Thoracic aorta (tissue), 2 donors: ENCODE measurements at regions not wholly inside any gene's neighbourhood (a gene's known extent, or its start where the extent isn't known, plus 50 kb on each side); places are given as distances from the start of the nearest gene placed in this dataset.

Source experiments
- ATAC-seq: fragments of 150-250 bp; one replicate; pipeline ENCODE4 v1.8.0; 2017; ENCODE audit warnings: low read depth; ENCODE audit not compliant: insufficient number of reproducible peaks, low FRiP score
- DNase-seq: peaks from one replicate; pipeline ENCODE4 v3.0.0-alpha.2; 2020; ENCODE audit warnings: low spot score
- H3K27ac ChIP-seq, 2 donors: fragments of 200-600 bp; sonication (generic); 1 replicate in 1 of 2; 2 replicates in 1 of 2; pipeline ENCODE4 v1.5.1; 2016; ENCODE audit warnings: mild to moderate bottlenecking in 2 of 2, moderate library complexity in 2 of 2
- H3K27me3 ChIP-seq: fragments of 200-600 bp; sonication (generic); replicated peaks from 2 replicates; pipeline ENCODE4 v1.6.0; 2016; ENCODE audit warnings: mild to moderate bottlenecking; ENCODE audit not compliant: insufficient read depth
- H3K36me3 ChIP-seq: fragments of 200-600 bp; sonication (generic); one replicate; pipeline ENCODE4 v1.5.1; 2016
- H3K4me1 ChIP-seq, 2 donors: fragments of 200-600 bp; sonication (generic); 1 replicate in 1 of 2; 2 replicates in 1 of 2; pipeline versions ENCODE4 v1.5.1 to v1.6.0; 2016; ENCODE audit warnings: low read depth in 2 of 2, mild to moderate bottlenecking in 1 of 2; ENCODE audit not compliant: control insufficient read depth in 1 of 2
- H3K4me3 ChIP-seq: fragments of 200-600 bp; sonication (generic); 2 replicates; pipeline ENCODE4 v1.5.1; 2016; ENCODE audit warnings: mild to moderate bottlenecking
- H3K9me3 ChIP-seq: fragments of 200-600 bp; sonication (generic); 2 replicates; pipeline ENCODE4 v1.5.1; 2016
- CTCF ChIP-seq: fragments of 200-600 bp; sonication (generic); IDR thresholded peaks from one replicate; pipeline ENCODE4 v1.5.1; 2019; ENCODE audit warnings: antibody characterized with exemption

GRCh38 chr20:22389836-22390542, 194.4 kb downstream of the FOXA2 start:
- H3K36me3 ChIP-seq, result no peaks in the 10 kb centered on the region
- no peaks in the 10 kb centered on the region for H3K4me1 ChIP-seq
- no peak overlapping the region for H3K27ac ChIP-seq
- no peaks in the 10 kb centered on the region for H3K9me3 ChIP-seq
- no peak overlapping the region for H3K4me3 ChIP-seq
- no peaks in the 10 kb centered on the region for H3K27me3 ChIP-seq
- ATAC-seq (no peak), DNase-seq (no peak)
- TF ChIP-seq CTCF, result no peak

GRCh38 chr20:22387452-22387851, 196.9 kb downstream of the FOXA2 start:
- no peak for ATAC-seq
- no peak for TF ChIP-seq CTCF
- Histone ChIP-seq H3K27me3 (no peaks in the 10 kb centered on the region), H3K27ac (no peak overlapping the region), H3K36me3 (no peaks in the 10 kb centered on the region), H3K4me3 (no peak overlapping the region), H3K4me1 (no peaks in the 10 kb centered on the region), H3K9me3 (no peaks in the 10 kb centered on the region)
- no peak for DNase-seq

GRCh38 chr20:22386306-22386623, 198.1 kb downstream of the FOXA2 start:
- no peaks in the 10 kb centered on the region for H3K9me3 ChIP-seq
- H3K4me1 ChIP-seq, result no peaks in the 10 kb centered on the region
- DNase-seq (no peak), ATAC-seq (no peak)
- no peak overlapping the region for H3K27ac ChIP-seq
- H3K36me3 ChIP-seq, result no peaks in the 10 kb centered on the region
- H3K27me3 ChIP-seq, result no peaks in the 10 kb centered on the region
- TF ChIP-seq CTCF, result no peak
- no peak overlapping the region for H3K4me3 ChIP-seq

GRCh38 chr20:22385602-22386305, 198.6 kb downstream of the FOXA2 start:
- H3K27ac ChIP-seq, result no peak overlapping the region
- H3K27me3 ChIP-seq, result no peaks in the 10 kb centered on the region
- H3K36me3 ChIP-seq, result no peaks in the 10 kb centered on the region
- no peaks in the 10 kb centered on the region for H3K9me3 ChIP-seq
- DNase-seq (no peak), ATAC-seq (no peak)
- H3K4me3 ChIP-seq, result no peak overlapping the region
- H3K4me1 ChIP-seq, result no peaks in the 10 kb centered on the region
- TF ChIP-seq CTCF, result no peak

GRCh38 chr20:22384978-22385377, 199.4 kb downstream of the FOXA2 start:
- no peak for ATAC-seq
- Histone ChIP-seq H3K27ac (no peak overlapping the region), H3K4me1 (no peaks in the 10 kb centered on the region), H3K36me3 (no peaks in the 10 kb centered on the region), H3K4me3 (no peak overlapping the region), H3K27me3 (no peaks in the 10 kb centered on the region), H3K9me3 (no peaks in the 10 kb centered on the region)
- TF ChIP-seq CTCF, result no peak
- DNase-seq, result no peak
